ENCODE measurements at regions not wholly inside any gene's neighbourhood (a gene's known extent, or its start where the extent isn't known, plus 50 kb on each side); places are given as distances from the start of the nearest gene placed in this dataset.

DNA sequence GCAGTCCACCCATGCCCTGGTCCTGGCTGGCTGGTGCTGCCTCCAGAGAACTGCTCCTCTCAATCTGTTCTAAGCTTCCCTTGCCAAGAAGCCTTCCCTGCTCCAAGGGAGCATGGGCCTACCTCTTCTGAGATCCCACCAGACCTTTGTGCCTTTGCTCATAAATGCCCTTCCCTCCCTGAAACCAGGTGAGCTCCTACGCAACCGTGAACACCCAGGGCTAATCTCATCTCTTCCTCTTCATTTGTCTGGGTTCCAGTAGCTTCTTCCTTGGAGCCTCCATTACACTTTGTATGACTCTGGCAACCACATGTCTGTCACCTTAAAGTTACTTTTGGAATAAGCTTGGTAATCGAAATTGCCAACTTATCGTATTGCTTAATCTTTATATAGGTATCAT, 270.6 kb downstream of the PBX3 start:
- DNase-seq, result no peak

DNA sequence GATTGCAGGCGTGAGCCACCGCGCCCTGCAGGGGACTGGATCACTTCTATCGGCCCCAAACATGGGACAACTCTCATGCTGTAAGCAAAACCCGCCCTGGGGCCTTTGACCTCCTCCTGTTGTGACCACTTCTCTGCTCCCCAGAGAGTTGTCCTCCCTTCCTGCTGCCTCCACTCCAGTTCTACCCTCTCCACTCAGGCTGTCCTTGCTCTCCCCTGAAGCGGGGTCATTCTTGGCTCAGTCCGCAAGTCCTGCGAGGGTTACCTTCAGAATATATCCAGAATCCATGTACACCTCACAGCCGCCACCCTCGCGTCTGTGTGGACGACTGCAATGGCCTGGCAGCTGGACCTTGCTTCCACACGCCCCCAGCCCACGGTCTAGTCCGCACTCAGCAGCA, 273.7 kb downstream of the PBX3 start:
- DNase-seq, result no peak

DNA sequence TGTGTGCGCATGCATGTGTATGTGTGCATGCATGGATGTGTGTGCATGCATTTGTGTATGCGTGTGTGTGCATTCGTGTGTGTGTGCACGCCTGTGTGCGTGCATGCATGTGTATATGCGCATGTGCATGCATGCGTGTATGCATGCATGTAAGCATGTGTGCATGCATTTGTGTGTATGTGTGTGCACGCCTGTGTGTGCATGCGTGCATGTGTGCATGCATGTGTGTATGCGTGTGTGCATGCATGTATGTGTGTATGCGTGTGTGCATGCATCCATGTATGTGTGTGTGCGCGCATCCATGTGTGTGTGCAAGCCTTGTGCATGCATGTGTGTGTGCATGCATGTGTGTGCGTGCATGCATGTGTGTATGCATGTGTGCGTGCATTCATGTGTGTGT, 276.8 kb downstream of the PBX3 start:
- no peak for DNase-seq

DNA sequence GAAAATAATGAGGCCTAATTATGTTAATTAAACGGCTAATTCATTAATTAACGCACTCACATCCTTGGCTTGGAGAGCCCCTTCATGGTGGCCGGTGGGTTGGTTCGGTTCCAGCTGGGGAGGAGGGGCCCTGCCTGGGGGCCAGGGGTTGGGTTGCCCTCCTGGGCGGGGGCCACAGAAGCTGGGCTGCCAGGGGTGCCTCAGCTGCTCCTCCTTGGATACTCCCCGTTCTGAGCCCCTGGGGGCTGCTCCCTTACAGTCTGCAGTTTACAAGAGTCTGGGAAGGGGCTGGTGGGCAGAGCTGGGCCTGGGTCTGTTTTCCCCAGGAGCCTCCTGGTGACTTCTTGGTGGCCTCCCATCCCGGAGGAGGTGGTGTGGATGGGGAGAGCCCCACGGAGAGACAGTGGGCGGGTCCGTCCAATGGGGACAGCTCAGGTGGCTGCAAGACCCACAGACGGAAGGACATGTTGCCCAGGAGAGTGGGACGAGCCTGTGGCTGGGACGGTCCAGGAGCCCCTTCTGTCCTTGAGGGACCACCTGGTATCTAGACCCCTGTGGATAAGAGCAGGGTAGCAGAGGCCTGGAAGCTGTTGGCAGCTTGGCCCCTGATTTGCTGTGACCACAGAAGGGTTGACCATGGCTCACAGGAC, 277.5 kb downstream of the PBX3 start:
- no peak for DNase-seq

DNA sequence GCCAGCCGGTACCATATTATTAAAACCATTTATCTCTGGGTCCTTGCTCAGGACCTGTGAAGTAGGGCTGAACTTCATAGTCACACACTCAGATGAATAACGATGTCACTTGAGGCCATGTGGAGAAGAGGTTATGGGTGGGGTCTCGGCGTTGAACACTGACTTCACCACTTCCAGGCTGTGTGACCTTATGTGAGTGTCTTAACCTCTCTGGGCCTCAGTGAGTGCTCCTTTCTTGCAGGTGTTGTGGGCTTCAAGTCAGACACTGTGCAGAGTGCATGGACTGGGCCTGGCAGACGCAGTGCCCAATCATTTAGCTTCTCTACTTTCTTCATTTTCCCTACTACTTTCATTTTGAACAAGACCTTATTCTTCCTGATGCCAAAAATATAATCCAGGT, 278.8 kb downstream of the PBX3 start:
- no peak for DNase-seq

DNA sequence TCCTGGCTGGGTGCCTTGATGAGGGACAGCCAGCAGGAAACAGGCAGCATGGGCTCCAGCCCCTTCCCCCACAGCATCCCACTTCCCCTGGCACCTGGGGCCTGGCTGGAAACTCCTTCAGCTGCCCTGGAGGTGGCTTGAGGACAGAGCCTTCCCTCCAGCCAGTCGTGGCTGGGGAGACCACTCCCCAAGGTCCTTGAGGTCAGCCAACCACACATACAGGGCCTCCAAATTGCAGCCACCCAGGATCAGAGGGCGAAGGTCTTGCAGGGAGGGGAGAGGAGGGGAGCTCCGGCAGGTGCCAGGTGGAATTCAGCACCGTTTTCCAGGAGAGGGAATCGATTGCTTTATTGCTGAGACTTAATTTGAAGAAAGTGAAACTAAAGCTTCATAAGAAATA, 280.4 kb downstream of the PBX3 start:
- DNase-seq, result no peak

DNA sequence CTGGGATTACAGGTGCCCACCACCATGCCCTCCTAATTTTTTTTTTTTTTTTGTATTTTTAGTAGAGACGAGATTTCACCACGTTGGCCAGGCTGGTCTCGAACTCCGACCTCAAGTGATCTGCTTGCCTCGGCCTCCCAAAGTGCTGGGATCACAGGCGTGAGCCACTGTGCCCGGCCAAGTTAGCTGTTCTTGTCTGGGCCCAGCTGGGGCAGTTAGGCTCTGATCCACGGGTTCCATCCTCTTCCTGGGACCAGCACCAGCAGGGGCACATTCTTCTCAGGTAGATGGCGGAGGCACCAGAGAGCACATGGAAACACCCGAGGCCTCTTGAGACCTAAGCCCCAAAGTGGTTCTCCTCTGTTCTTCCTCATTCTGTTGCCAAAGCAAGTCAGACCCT, 281.6 kb downstream of the PBX3 start:
- no peak for DNase-seq

DNA sequence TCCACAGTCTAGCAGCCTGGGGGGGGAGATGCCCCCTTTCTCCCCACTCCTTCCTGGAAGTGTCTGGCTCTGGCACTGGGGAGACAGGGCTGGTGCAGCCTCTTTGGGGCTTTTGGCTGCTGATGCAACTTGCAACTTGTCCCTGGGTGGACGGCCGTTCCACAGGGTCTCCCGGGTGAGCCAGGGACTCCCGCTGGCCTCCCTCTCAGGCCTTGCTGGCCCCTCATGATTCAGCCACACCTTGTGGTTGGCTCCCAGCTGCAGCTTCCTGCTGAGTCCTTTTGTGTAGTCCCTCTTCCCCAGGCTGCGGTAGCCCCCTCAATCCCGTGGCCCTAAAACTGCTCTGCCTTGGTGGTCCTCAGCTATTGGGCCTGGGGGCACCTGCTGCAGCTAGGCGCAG, 283.5 kb downstream of the PBX3 start:
- DNase-seq, result no peak

DNA sequence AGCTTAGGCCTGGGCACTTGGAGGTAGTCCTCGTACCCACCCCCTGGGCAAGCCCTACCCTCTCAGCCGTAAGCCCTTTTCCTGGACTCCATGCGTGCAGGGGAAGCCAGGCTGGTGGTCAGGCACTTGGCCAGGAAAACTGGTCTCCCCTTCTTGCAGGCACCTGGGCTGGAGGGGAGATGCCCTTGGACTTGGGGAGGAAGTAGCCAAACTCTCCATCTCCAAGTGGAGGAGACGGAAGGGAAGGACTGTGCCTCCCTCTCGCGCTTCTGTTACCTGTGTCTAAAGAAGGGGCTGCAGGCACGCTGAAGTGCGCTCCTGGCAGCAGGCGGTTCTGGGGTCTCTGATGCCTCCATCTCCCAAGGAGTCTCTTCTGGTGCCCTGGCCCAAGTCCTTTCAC, 283.9 kb downstream of the PBX3 start:
- DNase-seq, result no peak

DNA sequence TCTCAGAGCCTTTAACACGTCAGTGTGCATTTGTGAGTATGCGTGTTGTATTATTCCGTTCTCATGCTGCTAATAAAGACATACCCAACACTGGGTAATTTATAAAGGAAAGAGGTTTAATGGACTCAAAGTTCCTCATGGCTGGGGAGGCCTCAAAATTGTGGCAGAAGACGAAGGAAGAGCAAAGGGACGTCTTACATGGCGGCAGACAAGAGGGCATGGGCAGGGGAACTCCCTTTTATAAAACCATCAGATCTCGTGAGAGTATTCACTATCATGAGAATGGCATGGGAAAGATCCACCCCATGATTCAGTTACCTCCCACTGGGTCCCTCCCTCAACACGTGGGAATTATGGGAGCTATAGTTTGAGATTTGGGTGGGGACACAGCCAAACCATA, 285.0 kb downstream of the PBX3 start:
- DNase-seq, result no peak

DNA sequence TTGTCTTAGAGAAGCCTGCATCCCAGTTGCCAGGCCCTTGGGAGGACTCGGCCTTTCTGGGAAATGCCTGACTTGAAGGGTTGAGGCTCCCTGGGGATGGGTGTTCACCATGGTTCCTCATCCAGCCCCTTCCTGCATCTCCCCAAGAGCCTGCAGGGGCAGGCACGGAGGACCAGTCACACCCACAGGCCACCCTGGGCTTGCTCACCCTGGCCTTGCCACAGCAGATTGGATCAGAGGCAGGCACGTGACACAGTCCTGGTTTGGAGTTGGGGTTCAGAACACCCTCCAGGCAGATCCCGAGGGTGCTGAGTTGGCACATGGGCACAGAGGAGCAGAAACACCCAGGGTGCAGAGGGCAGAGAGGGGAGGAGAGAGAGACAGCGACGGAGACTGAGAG, 286.1 kb downstream of the PBX3 start:
- DNase-seq, result no peak

DNA sequence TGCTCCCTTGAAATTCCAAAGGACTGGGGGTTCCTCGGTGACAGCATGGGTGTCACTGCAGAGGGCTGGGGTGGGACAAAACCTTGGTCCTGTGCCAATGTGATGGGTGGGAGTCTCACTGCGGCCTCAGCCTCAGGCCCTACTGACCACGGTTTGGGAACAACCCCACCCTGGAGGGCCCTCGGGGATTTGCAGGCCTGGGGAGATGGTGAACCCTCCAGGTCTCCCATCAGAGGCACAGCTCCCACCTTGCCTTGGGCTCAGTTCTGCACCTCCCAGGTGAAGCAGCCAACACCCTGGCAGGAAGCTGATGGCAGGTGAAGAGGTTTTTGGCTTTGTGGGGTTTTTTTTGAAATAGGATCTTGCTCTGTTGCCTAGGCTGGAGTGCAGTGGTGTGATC, 286.8 kb downstream of the PBX3 start:
- no peak for DNase-seq

DNA sequence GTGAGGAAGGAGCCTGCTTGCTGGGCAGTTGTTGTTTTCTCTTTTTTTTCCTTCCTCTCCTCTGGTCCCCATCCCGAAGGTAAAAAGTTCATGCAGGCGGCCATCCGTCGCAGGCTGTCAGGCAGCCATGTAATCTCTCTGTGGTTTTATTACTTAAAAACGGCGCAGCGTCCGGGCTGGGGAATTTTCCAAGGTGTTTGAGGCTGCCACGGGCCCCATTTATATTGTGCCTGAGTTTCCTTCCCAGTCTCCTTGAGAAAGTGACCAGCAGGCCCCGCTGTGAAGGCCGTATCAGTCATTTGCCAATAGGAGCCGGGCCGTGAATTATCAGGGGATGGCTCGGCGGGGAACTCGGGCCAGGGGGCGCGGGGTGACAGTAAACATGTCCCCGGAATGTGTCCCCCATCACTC, 289.7 kb downstream of the PBX3 start:
- DNase-seq, result no peak

DNA sequence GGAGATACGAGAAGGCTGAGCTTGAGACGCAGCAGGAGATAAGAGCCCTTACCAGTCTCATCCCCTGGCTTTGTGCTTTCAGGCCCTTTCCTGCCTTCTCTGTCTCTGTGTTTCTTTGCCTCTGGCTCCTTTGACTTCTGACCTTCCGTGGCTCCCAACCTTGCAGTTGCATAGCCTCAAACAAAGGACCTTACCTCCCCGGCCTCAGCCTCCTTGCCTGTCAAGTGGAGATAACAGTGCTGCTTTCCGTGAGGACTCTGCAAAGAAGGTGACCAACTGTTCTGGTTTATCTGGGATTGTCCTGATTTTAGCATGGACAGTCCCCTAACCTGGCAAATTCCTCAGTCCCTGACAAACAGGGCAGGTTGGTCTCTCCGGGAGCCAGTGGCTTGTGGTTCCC, 287.8 kb upstream of the MVB12B start:
- DNase-seq, result no peak

DNA sequence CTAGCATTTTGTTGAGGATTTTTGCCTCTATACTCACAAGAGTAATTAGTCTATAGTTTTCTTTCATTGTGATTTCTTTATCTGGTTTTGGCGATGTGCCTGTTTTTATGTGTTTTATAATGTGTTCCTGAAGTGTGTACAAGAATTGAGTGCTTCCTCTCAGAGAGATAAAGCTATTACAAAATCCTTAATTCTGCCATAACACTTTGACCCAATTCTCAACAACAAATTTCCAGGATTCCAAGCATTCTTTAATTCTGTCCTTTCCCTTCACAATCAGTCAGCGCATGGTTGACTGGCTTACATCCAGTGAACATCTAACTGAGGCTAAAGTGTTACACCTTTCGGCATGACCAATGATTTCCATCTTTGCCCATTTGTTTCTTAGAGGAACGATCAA, 282.9 kb upstream of the MVB12B start:
- no peak for DNase-seq

DNA sequence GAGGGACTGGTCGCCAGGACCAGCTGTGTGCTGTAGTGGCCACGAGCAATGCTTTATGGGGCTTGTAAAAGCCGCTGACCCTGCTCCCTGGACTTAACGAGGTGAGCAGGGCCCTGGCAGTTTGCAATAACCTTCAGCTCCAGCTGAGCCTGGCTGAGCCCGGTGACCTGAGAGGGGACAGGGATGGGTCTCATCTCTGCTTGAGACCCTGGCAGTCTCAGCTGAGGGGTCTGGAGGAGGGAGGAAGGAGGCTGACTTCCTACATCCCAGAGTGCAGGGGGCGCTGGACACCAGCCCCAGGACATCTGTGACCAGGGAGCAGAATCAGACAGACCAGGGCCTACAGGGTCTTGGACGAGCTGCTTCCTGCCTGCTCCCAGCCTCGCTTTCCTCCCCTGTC, 277.5 kb upstream of the MVB12B start:
- no peak for DNase-seq

DNA sequence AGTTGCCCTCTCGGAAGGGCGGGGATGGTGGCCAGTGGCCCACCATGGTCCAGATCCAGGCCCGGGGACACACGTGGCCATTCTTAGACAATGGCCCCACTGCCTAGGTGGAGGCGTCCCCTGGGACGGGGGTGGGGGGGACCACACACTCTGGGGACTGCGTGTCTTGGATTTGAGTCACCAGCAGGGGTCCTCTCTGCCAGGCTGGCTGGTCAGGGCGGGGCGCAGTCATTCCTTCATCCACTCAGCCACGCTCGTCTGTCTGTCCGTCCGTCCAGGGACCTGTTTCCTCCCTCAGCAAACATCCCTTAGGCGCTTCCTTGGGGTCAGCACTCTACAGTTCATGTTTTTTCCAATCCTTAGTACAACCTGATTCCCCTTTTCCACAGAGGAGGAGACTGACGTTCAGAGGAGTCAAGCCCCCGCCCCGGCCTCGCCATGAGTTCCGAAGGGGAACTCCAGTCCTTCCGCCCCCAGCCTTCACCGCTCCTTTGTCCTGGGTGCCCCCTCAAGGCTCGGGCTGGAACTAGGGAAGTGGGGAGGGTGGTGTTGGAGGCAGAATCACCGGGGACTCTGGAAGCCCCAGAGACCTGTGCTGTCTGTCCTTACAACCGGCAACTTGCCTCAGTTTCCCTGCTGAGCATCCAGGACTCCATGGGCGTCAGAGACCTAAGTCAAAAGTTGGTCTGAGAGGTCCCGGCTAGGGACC, 276.6 kb upstream of the MVB12B start:
- DNase-seq, result no peak

DNA sequence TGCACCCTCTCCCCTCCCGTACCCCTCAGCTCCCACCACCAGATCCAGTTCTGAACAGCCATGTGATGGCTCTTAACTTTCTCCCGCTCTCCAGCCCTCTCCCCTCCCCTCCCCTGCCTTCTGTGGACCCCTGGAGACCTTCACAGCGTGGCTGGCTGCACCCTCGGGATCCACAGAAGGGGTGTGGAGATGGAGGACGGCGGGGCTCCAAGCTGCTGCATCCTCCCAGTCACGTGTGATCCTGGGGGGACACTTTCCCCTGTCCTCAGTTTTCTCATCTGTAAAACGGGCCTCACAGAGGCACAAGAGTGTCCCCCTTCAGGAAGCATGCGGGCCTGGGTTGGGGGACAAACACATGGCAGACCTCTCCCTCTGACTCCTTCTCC, 276.0 kb upstream of the MVB12B start:
- DNase-seq, result no peak

DNA sequence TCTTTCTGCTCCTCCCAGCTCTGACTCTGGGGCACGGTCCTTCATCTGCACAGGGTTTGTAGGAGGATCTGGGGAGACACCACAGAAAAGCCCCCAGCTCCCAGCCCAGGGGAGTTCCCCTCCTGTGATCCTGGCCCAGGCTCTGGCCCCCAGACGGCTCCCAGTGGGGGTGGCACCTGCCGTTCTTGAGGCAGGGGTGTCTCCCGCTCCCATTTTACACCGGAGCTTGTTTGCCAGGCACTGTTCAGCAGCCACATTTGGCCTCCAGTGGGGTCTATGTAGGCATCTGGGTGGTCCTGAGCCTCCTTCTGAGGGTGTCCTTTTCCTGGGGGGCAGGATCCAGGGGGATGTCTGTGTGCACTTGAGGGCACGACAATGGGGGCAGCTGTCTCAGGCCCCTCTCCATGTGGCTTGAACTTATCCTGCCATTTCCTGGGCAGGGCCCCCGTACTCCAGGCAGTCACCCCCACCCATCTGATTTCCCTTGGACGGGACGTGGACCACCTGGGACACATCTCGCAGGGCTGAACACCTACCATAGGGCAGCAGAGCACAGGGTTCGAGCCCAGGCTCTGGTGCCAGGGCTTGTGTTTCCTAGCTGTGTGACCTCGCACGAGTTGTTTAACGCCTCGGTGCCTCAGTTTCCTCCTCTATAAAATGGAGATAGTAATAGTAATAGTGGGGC, 275.0 kb upstream of the MVB12B start:
- no peak for DNase-seq

DNA sequence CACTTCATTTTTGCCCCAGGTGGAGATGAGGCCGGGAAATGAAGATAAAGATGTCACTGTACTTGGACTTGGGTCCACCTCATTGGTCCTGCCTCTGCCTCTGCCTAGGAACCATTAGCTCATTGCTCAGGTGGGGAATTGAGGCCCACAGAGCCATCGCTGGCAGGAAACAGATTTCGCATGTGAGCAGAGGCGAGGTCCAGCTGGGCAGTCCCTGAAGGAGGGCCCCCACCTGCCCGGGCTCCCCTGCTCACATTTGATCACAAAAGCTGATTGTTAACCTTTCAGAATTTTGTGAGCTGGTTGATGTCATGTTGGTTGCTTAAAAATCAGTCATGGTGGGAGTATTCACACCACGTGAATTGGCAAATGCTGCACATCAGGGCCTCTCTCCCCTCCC, 273.8 kb upstream of the MVB12B start:
- DNase-seq, result no peak

DNA sequence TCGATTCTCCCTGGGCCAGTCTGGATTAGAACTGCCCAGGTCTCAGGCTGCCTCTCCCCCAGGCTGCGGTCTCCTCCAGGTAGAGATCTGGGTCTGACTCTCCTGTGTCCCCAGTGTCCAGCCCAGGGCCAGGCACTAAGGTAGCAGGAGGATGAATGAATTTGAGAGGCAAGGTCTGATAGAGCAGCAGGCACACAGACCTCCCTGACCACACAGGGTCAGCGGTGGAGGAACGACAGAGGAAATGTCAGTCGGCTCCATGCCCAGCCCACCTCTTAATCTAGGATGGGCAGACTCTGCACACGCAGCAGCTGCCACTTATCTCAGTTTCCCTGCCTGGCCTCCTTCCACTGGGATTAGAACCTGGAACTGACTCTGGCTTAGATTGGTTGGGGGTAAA, 272.7 kb upstream of the MVB12B start:
- no peak for DNase-seq

DNA sequence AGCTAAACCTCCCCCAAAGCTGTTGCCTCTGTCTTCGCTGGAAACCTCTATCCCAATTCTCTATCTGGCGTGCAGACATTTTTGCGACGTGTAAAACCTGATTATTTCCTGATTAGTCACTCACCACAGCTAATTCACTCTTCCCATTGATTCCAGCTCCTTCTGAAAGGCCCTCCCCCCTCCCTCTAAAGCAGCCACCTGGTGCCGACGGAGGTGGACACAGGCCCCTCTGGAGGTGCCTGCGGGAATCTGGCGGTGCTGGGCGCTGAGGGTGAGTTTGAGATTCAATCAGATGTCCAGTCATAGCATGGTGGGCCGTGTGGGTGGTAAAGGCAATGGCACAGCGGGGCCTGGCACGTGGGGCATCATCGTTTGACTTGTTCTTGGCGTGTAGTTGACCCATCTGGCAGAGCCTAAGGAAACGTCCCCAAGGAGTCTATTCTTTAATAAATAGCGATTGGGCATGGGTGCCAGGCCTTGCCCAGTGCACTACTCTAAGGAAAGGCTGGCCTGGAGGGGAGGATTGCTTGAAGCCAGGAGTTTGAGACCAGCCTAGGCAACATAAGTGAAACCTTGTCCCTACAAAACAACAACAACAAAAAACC, 271.1 kb upstream of the MVB12B start:
- no peak for DNase-seq

DNA sequence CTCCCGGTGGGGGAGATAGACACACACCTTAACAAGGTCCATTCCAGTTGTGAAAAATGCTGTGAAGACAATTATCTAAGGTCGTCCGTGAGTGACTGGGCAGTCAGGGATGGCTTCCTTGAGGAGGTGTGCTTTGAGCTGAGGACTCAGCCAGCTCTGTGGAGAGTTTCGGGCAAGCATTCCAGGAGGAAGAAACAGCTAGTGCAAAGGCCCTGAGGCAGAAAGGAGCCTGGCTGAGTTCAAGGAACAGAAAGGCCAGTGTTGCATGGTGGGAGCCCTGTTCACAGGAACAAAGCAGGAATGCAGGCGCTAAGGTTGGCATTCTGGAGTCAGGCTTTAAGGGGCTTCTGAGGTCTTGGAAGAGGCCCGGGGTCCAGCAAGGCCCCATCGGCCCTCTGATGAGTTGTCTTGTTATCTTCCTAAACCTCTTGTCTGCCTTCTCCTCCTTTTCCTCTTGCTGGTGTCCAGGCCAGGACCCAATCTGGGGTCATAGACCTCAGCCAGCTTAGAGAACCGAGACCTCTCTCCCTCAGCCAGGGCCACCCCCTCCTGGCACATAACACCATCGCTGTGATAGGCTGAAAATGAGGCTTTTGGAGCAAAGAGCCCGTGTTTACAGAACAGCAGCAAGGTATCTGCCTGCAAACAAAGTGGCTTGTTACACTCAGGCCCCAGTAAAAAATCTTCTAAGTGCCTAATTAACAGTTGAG, 270.2 kb upstream of the MVB12B start:
- DNase-seq, result no peak
